ENCODE measurements at regions not wholly inside any gene's neighbourhood (a gene's known extent, or its start where the extent isn't known, plus 50 kb on each side); places are given as distances from the start of the nearest gene placed in this dataset.

- WGBS (ENCODE audit: insufficient coverage) = no CpG with 5 or more reads among the region's 1 CpG
- no peaks in the 10 kb centered on the region for H3K36me3 ChIP-seq (ENCODE audit: control insufficient read depth, insufficient read depth, low read length)
- no peak for DNase-seq
- H3K9me3 ChIP-seq (replicated peaks; ENCODE audit: control insufficient read depth, low read depth, low read length) = no peaks in the 10 kb centered on the region
- H3K4me3 ChIP-seq (ENCODE audit: low read length) = no peak overlapping the region
- no peak overlapping the region for H3K27ac ChIP-seq (ENCODE audit: low read length)
- H3K27me3 ChIP-seq (ENCODE audit: control insufficient read depth, insufficient read depth, low read length) = no peaks in the 10 kb centered on the region
- H3K4me1 ChIP-seq (ENCODE audit: control insufficient read depth, insufficient read depth, low read length) = no peaks in the 10 kb centered on the region
These were observed 261.3 kb upstream of the NECTIN3 start for GRCh38 chr3:110810356-110810755.

DNA sequence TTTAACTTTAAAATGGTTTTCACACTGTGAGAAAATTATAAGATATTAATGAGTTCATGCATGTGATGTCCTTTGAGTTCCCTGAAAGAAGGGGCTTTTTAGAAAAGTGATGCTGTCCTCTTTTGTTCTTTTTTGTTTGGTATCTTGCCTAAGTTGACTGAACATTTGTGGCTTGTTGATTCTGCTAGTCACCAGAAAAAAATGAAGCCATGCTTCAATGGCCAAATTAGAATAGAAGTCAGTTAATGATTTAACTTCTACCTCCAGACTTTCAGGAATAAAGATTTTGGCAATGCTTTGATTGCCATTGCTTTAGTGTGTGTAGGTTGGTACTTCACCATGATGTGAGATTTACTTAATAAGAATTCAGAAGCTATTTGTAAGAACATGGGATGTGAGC lies 260.6 kb upstream of the NECTIN3 start:
- no peak for DNase-seq

GRCh38 chr3:110813541-110813940 lies 258.1 kb upstream of the NECTIN3 start:
- Histone ChIP-seq H3K27ac (ENCODE audit: low read length) (no peak overlapping the region), H3K27me3 (ENCODE audit: control insufficient read depth, insufficient read depth, low read length) (no peaks in the 10 kb centered on the region), H3K9me3 (replicated peaks; ENCODE audit: control insufficient read depth, low read depth, low read length) (no peaks in the 10 kb centered on the region), H3K4me1 (ENCODE audit: control insufficient read depth, insufficient read depth, low read length) (no peaks in the 10 kb centered on the region), H3K4me3 (ENCODE audit: low read length) (no peak overlapping the region), H3K36me3 (ENCODE audit: control insufficient read depth, insufficient read depth, low read length) (no peaks in the 10 kb centered on the region)
- DNase-seq = no peak
- WGBS (ENCODE audit: insufficient coverage) = 100% methylated on average over 1 of the region's 2 CpGs

More for the DNA sequence above, 260.6 kb upstream of the NECTIN3 start:
- H3K4me3 ChIP-seq (ENCODE audit: low read length) = no peak overlapping the region
- no peak overlapping the region for H3K27ac ChIP-seq (ENCODE audit: low read length)
- H3K9me3 ChIP-seq (replicated peaks; ENCODE audit: control insufficient read depth, low read depth, low read length) = no peaks in the 10 kb centered on the region
- no peaks in the 10 kb centered on the region for H3K36me3 ChIP-seq (ENCODE audit: control insufficient read depth, insufficient read depth, low read length)
- no peaks in the 10 kb centered on the region for H3K27me3 ChIP-seq (ENCODE audit: control insufficient read depth, insufficient read depth, low read length)
- no peaks in the 10 kb centered on the region for H3K4me1 ChIP-seq (ENCODE audit: control insufficient read depth, insufficient read depth, low read length)

DNA sequence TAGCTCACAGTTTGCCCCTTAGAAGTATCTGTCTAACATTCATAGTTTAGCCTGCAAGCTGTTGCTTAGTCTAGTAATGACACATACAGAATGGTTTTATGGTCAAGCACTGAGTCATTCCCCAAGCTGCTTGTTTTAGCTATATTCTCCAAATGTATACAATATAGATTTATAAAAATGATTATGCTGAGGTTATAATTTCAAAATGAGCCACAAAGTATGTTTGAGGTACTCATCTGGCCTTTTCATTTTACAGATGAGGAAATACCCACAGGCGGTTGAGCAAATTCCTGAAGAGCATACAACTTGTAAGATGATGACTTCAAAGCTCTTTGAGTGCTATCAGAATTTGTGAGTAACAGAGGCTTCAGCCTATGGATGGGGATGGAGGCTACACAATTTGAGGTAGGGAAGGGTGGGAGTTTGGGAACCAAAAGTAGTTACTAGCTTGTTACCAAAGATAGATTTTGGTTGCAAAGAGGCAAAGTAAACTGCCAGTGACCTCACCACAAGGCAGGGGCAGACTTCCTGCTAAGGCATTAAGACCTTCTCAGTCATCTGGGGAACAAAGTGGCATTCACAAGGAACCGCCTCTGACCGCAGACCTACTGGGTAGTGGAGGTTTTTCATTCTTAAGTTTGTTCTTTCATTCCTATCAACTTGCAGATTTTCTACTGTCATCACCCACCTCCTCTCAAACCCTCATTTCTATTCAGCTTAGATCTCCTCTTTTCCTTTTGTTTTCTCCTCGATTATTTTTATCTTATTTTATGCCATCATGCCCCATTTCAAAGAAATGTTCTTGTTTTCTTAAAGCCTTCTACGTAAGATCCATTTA lies 257.2 kb upstream of the NECTIN3 start:
- no peaks in the 10 kb centered on the region for H3K27me3 ChIP-seq (ENCODE audit: control insufficient read depth, insufficient read depth, low read length)
- 73% methylated on average over 3 of the region's 5 CpGs for WGBS (ENCODE audit: insufficient coverage)
- no peaks in the 10 kb centered on the region for H3K36me3 ChIP-seq (ENCODE audit: control insufficient read depth, insufficient read depth, low read length)
- no peak for DNase-seq
- no peaks in the 10 kb centered on the region for H3K9me3 ChIP-seq (replicated peaks; ENCODE audit: control insufficient read depth, low read depth, low read length)
- no peak overlapping the region for H3K4me3 ChIP-seq (ENCODE audit: low read length)
- H3K4me1 ChIP-seq (ENCODE audit: control insufficient read depth, insufficient read depth, low read length) = no peaks in the 10 kb centered on the region
- H3K27ac ChIP-seq (ENCODE audit: low read length) = no peak overlapping the region

- Histone ChIP-seq H3K9me3 (replicated peaks; ENCODE audit: control insufficient read depth, low read depth, low read length) (no peaks in the 10 kb centered on the region), H3K4me3 (ENCODE audit: low read length) (no peak overlapping the region), H3K36me3 (ENCODE audit: control insufficient read depth, insufficient read depth, low read length) (no peaks in the 10 kb centered on the region), H3K27me3 (ENCODE audit: control insufficient read depth, insufficient read depth, low read length) (no peaks in the 10 kb centered on the region), H3K27ac (ENCODE audit: low read length) (no peak overlapping the region), H3K4me1 (ENCODE audit: control insufficient read depth, insufficient read depth, low read length) (no peaks in the 10 kb centered on the region)
- no peak for DNase-seq
- WGBS (ENCODE audit: insufficient coverage) = no CpG with 5 or more reads among the region's 1 CpG
These were observed 256.5 kb upstream of the NECTIN3 start for GRCh38 chr3:110815008-110815583.

- DNase-seq = no peak
- no peak overlapping the region for H3K27ac ChIP-seq (ENCODE audit: low read length)
- no peaks in the 10 kb centered on the region for H3K4me1 ChIP-seq (ENCODE audit: control insufficient read depth, insufficient read depth, low read length)
- H3K9me3 ChIP-seq (replicated peaks; ENCODE audit: control insufficient read depth, low read depth, low read length) = no peaks in the 10 kb centered on the region
- H3K4me3 ChIP-seq (ENCODE audit: low read length) = no peak overlapping the region
- H3K27me3 ChIP-seq (ENCODE audit: control insufficient read depth, insufficient read depth, low read length) = no peaks in the 10 kb centered on the region
- H3K36me3 ChIP-seq (ENCODE audit: control insufficient read depth, insufficient read depth, low read length) = no peaks in the 10 kb centered on the region
- WGBS (ENCODE audit: insufficient coverage) = no CpG with 5 or more reads among the region's 1 CpG
These were observed 255.6 kb upstream of the NECTIN3 start for GRCh38 chr3:110816008-110816407.

GRCh38 chr3:110821586-110821985 lies 250.0 kb upstream of the NECTIN3 start:
- WGBS (ENCODE audit: insufficient coverage) = no CpG with 5 or more reads among the region's 1 CpG
- Histone ChIP-seq H3K36me3 (ENCODE audit: control insufficient read depth, insufficient read depth, low read length) (no peaks in the 10 kb centered on the region), H3K27ac (ENCODE audit: low read length) (no peak overlapping the region), H3K4me1 (ENCODE audit: control insufficient read depth, insufficient read depth, low read length) (no peaks in the 10 kb centered on the region), H3K4me3 (ENCODE audit: low read length) (no peak overlapping the region), H3K27me3 (ENCODE audit: control insufficient read depth, insufficient read depth, low read length) (no peaks in the 10 kb centered on the region), H3K9me3 (replicated peaks; ENCODE audit: control insufficient read depth, low read depth, low read length) (no peaks in the 10 kb centered on the region)
- DNase-seq = no peak

- Histone ChIP-seq H3K9me3 (replicated peaks; ENCODE audit: control insufficient read depth, low read depth, low read length) (no peaks in the 10 kb centered on the region), H3K4me3 (ENCODE audit: low read length) (no peak overlapping the region), H3K36me3 (ENCODE audit: control insufficient read depth, insufficient read depth, low read length) (no peaks in the 10 kb centered on the region), H3K27me3 (ENCODE audit: control insufficient read depth, insufficient read depth, low read length) (no peaks in the 10 kb centered on the region), H3K4me1 (ENCODE audit: control insufficient read depth, insufficient read depth, low read length) (no peaks in the 10 kb centered on the region), H3K27ac (ENCODE audit: low read length) (no peak overlapping the region)
- DNase-seq = no peak
- WGBS (ENCODE audit: insufficient coverage) = no CpG with 5 or more reads among the region's 2 CpGs
These were observed 248.6 kb upstream of the NECTIN3 start for GRCh38 chr3:110822971-110823370.

DNA sequence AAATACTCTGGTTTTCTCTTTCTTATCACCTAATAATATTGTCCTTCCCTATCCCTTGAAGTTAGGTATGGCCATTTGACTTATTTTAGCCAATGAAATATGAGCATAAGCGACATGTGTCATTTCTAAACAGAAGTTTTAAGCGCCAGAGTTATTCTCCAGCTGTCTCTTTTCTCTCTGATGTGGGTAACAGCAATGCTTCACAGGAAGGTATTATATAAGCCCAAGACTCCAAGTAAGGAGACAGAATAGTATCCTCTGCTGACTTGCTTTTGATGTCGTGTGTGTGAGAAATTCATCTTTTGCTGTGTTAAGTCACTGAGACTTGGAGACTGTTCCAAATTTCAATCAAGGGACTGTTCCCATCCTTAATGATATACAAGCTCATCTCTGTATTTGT lies 224.6 kb upstream of the NECTIN3 start:
- no peaks in the 10 kb centered on the region for H3K36me3 ChIP-seq (ENCODE audit: control insufficient read depth, insufficient read depth, low read length)
- no peak overlapping the region for H3K4me3 ChIP-seq (ENCODE audit: low read length)
- no peaks in the 10 kb centered on the region for H3K9me3 ChIP-seq (replicated peaks; ENCODE audit: control insufficient read depth, low read depth, low read length)
- no peak overlapping the region for H3K27ac ChIP-seq (ENCODE audit: low read length)
- no peaks in the 10 kb centered on the region for H3K27me3 ChIP-seq (ENCODE audit: control insufficient read depth, insufficient read depth, low read length)
- H3K4me1 ChIP-seq (ENCODE audit: control insufficient read depth, insufficient read depth, low read length) = no peaks in the 10 kb centered on the region
- WGBS (ENCODE audit: insufficient coverage) = no CpG with 5 or more reads among the region's 3 CpGs
- DNase-seq = peak; percentile 10

DNA sequence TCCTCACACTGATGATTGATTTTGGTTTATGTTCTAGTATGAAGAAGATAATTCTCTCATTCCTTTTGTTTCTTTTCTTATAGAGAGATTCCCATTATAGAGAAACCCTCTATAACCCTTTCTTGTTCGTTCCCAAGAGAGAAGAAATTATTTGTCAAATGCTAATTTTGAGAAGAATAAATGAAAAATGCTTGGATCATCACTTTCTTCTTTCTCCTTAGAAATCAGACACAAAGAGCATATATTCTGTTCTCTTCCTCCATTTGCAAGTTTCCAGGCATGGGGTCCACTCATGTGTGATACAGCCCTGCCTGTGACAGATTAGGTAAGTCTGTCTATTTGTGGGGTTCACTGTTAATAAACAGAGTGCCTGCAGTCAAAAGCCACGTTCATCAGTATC lies 222.6 kb upstream of the NECTIN3 start:
- WGBS (ENCODE audit: insufficient coverage) = no CpG with 5 or more reads among the region's 2 CpGs
- no peaks in the 10 kb centered on the region for H3K9me3 ChIP-seq (replicated peaks; ENCODE audit: control insufficient read depth, low read depth, low read length)
- H3K4me1 ChIP-seq (ENCODE audit: control insufficient read depth, insufficient read depth, low read length) = no peaks in the 10 kb centered on the region
- H3K27me3 ChIP-seq (ENCODE audit: control insufficient read depth, insufficient read depth, low read length) = no peaks in the 10 kb centered on the region
- H3K4me3 ChIP-seq (ENCODE audit: low read length) = no peak overlapping the region
- no peak for DNase-seq
- no peaks in the 10 kb centered on the region for H3K36me3 ChIP-seq (ENCODE audit: control insufficient read depth, insufficient read depth, low read length)
- no peak overlapping the region for H3K27ac ChIP-seq (ENCODE audit: low read length)

Data from muscle of leg (tissue), 3 donors.